Right lobe of liver (tissue), 6 donors: ENCODE measurements at regions not wholly inside any gene's neighbourhood (a gene's known extent, or its start where the extent isn't known, plus 50 kb on each side); places are given as distances from the start of the nearest gene placed in this dataset.

Source experiments
- ATAC-seq, 4 donors: fragments of 200-7000 bp; cut with Tn5 transposase; one replicate each; pipeline ENCODE4 v1.9.1; 2020; ENCODE audit warnings: mild to moderate bottlenecking in 4 of 4, moderate library complexity in 4 of 4
- DNase-seq, 3 donors: peaks; one replicate each; pipeline ENCODE4 v3.0.0-alpha.2; 2020
- H3K27ac ChIP-seq, 3 donors: fragments of 200-600 bp; one replicate each; pipeline ENCODE4 v1.8.0; 2022
- H3K27me3 ChIP-seq, 2 donors: fragments of 200-600 bp; one replicate each; pipeline ENCODE4 v1.8.0; 2022
- H3K36me3 ChIP-seq, 4 donors: fragments of 200-600 bp; sonication (generic) in 1 of 4; one replicate each; pipeline versions ENCODE4 v1.5.1 to v1.8.0; 2017 to 2022; ENCODE audit warnings: control low read depth in 1 of 4
- H3K4me1 ChIP-seq, 4 donors: fragments of 200-600 bp; sonication (generic) in 1 of 4; one replicate each; pipeline versions ENCODE4 v1.5.1 to v1.8.0; 2017 to 2022; ENCODE audit warnings: control low read depth in 1 of 4
- H3K4me3 ChIP-seq, 3 donors: fragments of 200-600 bp; one replicate each; pipeline ENCODE4 v1.8.0; 2022
- H3K9me3 ChIP-seq, 4 donors: fragments of 200-600 bp; sonication (generic) in 1 of 4; one replicate each; pipeline versions ENCODE4 v1.5.1 to v1.8.0; 2017 to 2022; ENCODE audit warnings: control low read depth in 1 of 4
- POLR2A ChIP-seq: fragments of 450-650 bp; IDR thresholded peaks from one replicate; pipeline ENCODE4 v1.6.1; 2017; ENCODE audit warnings: antibody characterized with exemption, mild to moderate bottlenecking
- WGBS: methylation state at CpG from one replicate; pipeline ENCODE4 v1.1.6; 2018; ENCODE audit warnings: low coverage, low lambda C conversion rate; ENCODE audit not compliant: insufficient coverage; ENCODE audit errors: missing lambda C conversion rate; 5-methylcytosine and 5-hydroxymethylcytosine counted together
- intact Hi-C, 2 donors: fragments of 100-400 bp; cut with DNase I; formaldehyde crosslinking; loops; one replicate each; pipeline versions ENCODE4 v1.11.2 to v1.14.1; 2022
- TF ChIP-seq, protein P1 (sequence below), 4 donors: fragments of 200-600 bp in 3 of 4; fragments of 450-650 bp in 1 of 4; IDR thresholded peaks; one replicate each; pipeline versions ENCODE4 v1.5.1 to v1.8.0; 2016 to 2022; ENCODE audit warnings: antibody characterized with exemption in 4 of 4, mild to moderate bottlenecking in 2 of 4
- donor health status: DM: no; HTN: yes; CAD: no.
- donor health status: DM: no; HTN: no; CAD: no.
- donor health status: DM: no; HTN: no; CAD: no.
- donor health status: DM: no; HTN: yes; CAD: no.
- donor health status: DM: no; HTN: yes; CAD: no.

DNA sequence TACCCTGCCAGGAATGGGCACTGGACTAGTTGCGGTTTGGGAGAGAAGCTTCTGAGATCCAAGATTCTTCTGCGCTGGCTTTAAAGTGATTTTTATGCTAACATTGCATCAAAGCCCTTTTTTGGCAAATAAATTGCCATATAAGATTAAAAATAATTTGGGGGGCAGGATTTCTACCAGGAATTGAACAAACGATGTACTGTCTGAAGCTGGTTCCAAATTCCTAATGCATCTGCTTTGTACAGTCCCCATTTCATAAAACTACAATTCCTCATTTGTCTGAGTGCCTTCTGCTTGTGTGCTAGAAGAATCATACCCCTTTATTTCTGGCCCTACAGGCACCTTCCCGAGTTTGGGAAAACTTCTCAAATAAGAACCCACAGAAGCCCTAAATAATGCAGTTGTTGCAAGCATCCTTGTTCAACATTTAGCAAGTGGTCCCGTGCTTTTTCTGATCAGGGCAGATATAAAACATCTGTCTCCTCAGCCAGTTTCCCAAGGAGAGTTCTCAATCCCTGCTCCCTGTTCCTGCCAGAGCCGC is 349.7 kb downstream of the PTEN start:
- 88% methylated on average over 6 of the region's 6 CpGs for WGBS

DNA sequence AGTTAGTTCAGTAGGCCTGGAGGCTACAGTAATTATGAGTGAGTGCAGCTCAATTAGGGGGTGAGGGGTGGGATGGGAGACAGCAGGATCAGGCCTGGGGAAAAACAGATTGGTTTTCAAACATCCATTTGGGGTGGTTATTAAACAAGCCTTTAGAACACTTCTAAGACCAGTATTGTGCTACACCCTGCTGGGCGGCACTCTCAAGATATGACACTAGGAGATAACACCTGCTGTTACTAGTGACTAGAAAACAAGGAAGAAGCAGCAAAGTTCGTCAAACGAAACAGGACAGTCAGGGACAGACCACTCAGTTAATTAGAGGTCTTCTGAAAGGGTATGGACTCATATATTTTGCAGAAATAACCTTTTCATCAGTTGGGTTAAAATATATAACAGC is 353.6 kb downstream of the PTEN start:
- no peaks in the 10 kb centered on the region for H3K4me1 ChIP-seq
- TF ChIP-seq POLR2A: no peak
- TF ChIP-seq, protein P1, sequence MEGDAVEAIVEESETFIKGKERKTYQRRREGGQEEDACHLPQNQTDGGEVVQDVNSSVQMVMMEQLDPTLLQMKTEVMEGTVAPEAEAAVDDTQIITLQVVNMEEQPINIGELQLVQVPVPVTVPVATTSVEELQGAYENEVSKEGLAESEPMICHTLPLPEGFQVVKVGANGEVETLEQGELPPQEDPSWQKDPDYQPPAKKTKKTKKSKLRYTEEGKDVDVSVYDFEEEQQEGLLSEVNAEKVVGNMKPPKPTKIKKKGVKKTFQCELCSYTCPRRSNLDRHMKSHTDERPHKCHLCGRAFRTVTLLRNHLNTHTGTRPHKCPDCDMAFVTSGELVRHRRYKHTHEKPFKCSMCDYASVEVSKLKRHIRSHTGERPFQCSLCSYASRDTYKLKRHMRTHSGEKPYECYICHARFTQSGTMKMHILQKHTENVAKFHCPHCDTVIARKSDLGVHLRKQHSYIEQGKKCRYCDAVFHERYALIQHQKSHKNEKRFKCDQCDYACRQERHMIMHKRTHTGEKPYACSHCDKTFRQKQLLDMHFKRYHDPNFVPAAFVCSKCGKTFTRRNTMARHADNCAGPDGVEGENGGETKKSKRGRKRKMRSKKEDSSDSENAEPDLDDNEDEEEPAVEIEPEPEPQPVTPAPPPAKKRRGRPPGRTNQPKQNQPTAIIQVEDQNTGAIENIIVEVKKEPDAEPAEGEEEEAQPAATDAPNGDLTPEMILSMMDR (IDR thresholded peaks at IDR 0.05): no peak
- DNase-seq (no peak), ATAC-seq (no peak)
- no peak overlapping the region for H3K4me3 ChIP-seq
- no peaks in the 10 kb centered on the region for H3K27me3 ChIP-seq
- WGBS: 96% methylated on average over 3 of the region's 3 CpGs
- H3K27ac ChIP-seq: no peak overlapping the region
- intact Hi-C loops: no loop called here
- H3K36me3 ChIP-seq: no peaks in the 10 kb centered on the region
- no peaks in the 10 kb centered on the region for H3K9me3 ChIP-seq

More for the DNA sequence above, 349.7 kb downstream of the PTEN start:
- Histone ChIP-seq H3K27ac (no peak overlapping the region), H3K9me3 (no peaks in the 10 kb centered on the region), H3K4me3 (no peak overlapping the region), H3K36me3 (no peaks in the 10 kb centered on the region), H3K4me1 (no peaks in the 10 kb centered on the region), H3K27me3 (no peaks in the 10 kb centered on the region)
- intact Hi-C loops: no loop called here
- TF ChIP-seq POLR2A: no peak
- TF ChIP-seq, protein P1 (IDR thresholded peaks at IDR 0.05): no peak
- no peak for ATAC-seq
- DNase-seq: no peak

DNA sequence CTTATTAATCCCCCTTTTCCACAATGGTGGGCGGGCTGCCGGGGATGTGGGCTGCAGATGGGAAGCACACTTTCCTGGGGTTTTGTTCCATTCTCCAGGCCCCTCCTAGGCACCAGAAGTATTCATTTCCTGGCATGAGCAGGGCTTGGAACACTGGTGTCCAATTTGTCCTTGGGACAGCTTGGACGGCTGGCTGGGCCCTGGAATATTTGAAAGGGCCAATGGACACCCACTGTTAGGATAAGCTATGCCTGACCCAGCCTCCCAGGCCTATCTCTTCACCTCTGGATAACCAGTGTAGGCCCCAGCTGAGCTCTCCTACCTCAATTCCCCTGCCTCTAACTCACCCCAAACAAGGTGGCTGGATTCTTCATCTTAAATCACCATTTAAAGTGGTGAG is 354.9 kb downstream of the PTEN start:
- ATAC-seq (no peak), DNase-seq (no peak)
- Histone ChIP-seq H3K9me3 (no peaks in the 10 kb centered on the region), H3K36me3 (no peaks in the 10 kb centered on the region), H3K4me1 (peaks cover 0 to 8% (median 2%) of the 10 kb centered on the region in 4 donors), H3K27ac (no peak overlapping the region), H3K4me3 (no peak overlapping the region), H3K27me3 (no peaks in the 10 kb centered on the region)
- intact Hi-C loops: no loop called here
- WGBS: no CpG with 5 or more reads among the region's 3 CpGs
- TF ChIP-seq, protein P1 (IDR thresholded peaks at IDR 0.05): no peak
- TF ChIP-seq POLR2A: no peak

DNA sequence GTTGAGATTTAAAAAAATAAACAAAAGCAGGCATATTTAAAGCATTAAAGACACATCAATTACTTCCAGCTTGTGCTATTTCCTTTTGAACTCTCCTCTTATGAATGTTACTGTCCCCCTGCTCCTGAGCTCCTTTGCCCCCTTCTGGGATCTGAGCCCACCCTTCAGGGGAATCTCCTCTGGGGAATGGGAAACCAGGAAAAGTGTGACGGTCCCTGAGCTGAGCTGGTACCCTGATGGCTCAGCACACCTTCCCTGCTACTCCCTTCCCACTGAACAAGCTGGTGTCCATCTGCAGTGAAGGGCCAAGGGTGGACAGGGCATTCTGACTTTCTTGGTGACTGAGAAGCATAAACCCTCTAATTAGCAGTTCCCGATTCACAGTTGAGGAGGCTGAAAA is 356.3 kb downstream of the PTEN start:
- ATAC-seq: no peak
- no peaks in the 10 kb centered on the region for H3K9me3 ChIP-seq
- H3K27me3 ChIP-seq: no peaks in the 10 kb centered on the region
- DNase-seq: no peak
- peaks cover 0 to 13% (median 6%) of the 10 kb centered on the region in 4 donors for H3K4me1 ChIP-seq
- 60% methylated on average over 1 of the region's 2 CpGs for WGBS
- H3K27ac ChIP-seq: no peak overlapping the region
- intact Hi-C loops: no loop called here
- no peaks in the 10 kb centered on the region for H3K36me3 ChIP-seq
- H3K4me3 ChIP-seq: no peak overlapping the region
- TF ChIP-seq, protein P1 (IDR thresholded peaks at IDR 0.05): no peak
- no peak for TF ChIP-seq POLR2A
